ENCODE measurements at regions not wholly inside any gene's neighbourhood (a gene's known extent, or its start where the extent isn't known, plus 50 kb on each side); places are given as distances from the start of the nearest gene placed in this dataset.

GRCh38 chr6:165729307-165729936 is 66.4 kb upstream of the PDE10A start:
- Histone ChIP-seq H3K9me3 (ENCODE audit: low read depth, low read length, poor library complexity, severe bottlenecking) (no peaks in the 10 kb centered on the region), H3K27ac (ENCODE audit: low read depth, low read length, poor library complexity, severe bottlenecking) (no peak overlapping the region), H3K4me3 (ENCODE audit: low read depth, low read length, poor library complexity, severe bottlenecking) (no peak overlapping the region), H3K27me3 (replicated peaks; ENCODE audit: insufficient read depth, low read depth, low read length, poor library complexity) (peaks cover 37% of the 10 kb centered on the region), H3K36me3 (ENCODE audit: insufficient read depth, low read length, poor library complexity, severe bottlenecking) (no peaks in the 10 kb centered on the region), H3K4me1 (ENCODE audit: insufficient read depth, low read length, poor library complexity, severe bottlenecking) (no peaks in the 10 kb centered on the region)
- peak; percentile 86 for TF ChIP-seq CTCF (conservative IDR thresholded peaks at IDR 0.05; ENCODE audit: low read depth, low read length)
- TF ChIP-seq EZH2 (IDR thresholded peaks at IDR 0.05; ENCODE audit: borderline replicate concordance, low read depth, low read length, poor library complexity, severe bottlenecking), result no peak
- intact Hi-C loops (cut with micrococcal nuclease; ENCODE audit: unreplicated experiment), result loop anchor here (2.0 to 10.0 kb wide), 2 partner anchors 121 to 275 kb away; no protein-coding TSS in a partner anchor
- ChIA-PET POLR2A (ENCODE audit: low non-redundant PET) (no interaction called here), CTCF (interaction anchor here (0.8 to 1.1 kb wide), 2 partner anchors 9 to 121 kb away, joined by 3 read pairs; no protein-coding TSS in a partner anchor)
- peak; percentile 41 for DNase-seq (ENCODE audit: low spot score)
- BruUV-seq (replicated peaks), result no TSS peak

- no peak overlapping the region for H3K27ac ChIP-seq (ENCODE audit: low read depth, low read length, poor library complexity, severe bottlenecking)
- ChIA-PET CTCF (no interaction called here), POLR2A (ENCODE audit: low non-redundant PET) (no interaction called here)
- no peaks in the 10 kb centered on the region for H3K4me1 ChIP-seq (ENCODE audit: insufficient read depth, low read length, poor library complexity, severe bottlenecking)
- H3K36me3 ChIP-seq (ENCODE audit: insufficient read depth, low read length, poor library complexity, severe bottlenecking), result no peaks in the 10 kb centered on the region
- TF ChIP-seq CTCF (conservative IDR thresholded peaks at IDR 0.05; ENCODE audit: low read depth, low read length) (no peak), EZH2 (IDR thresholded peaks at IDR 0.05; ENCODE audit: borderline replicate concordance, low read depth, low read length, poor library complexity, severe bottlenecking) (no peak)
- intact Hi-C loops (cut with micrococcal nuclease; ENCODE audit: unreplicated experiment), result loop anchor here (2.0 to 10.0 kb wide), 2 partner anchors 123 to 273 kb away; no protein-coding TSS in a partner anchor
- no peak overlapping the region for H3K4me3 ChIP-seq (ENCODE audit: low read depth, low read length, poor library complexity, severe bottlenecking)
- no peaks in the 10 kb centered on the region for H3K9me3 ChIP-seq (ENCODE audit: low read depth, low read length, poor library complexity, severe bottlenecking)
- no peak for DNase-seq (ENCODE audit: low spot score)
- peaks cover 29% of the 10 kb centered on the region for H3K27me3 ChIP-seq (replicated peaks; ENCODE audit: insufficient read depth, low read depth, low read length, poor library complexity)
- no TSS peak for BruUV-seq (replicated peaks)
These were observed 65.2 kb upstream of the PDE10A start for GRCh38 chr6:165728216-165728615.

GRCh38 chr6:165726965-165727381 is 63.9 kb upstream of the PDE10A start:
- no peak for DNase-seq (ENCODE audit: low spot score)
- Histone ChIP-seq H3K4me3 (ENCODE audit: low read depth, low read length, poor library complexity, severe bottlenecking) (no peak overlapping the region), H3K36me3 (ENCODE audit: insufficient read depth, low read length, poor library complexity, severe bottlenecking) (no peaks in the 10 kb centered on the region), H3K9me3 (ENCODE audit: low read depth, low read length, poor library complexity, severe bottlenecking) (no peaks in the 10 kb centered on the region), H3K27me3 (replicated peaks; ENCODE audit: insufficient read depth, low read depth, low read length, poor library complexity) (peaks cover 23% of the 10 kb centered on the region), H3K4me1 (ENCODE audit: insufficient read depth, low read length, poor library complexity, severe bottlenecking) (no peaks in the 10 kb centered on the region), H3K27ac (ENCODE audit: low read depth, low read length, poor library complexity, severe bottlenecking) (no peak overlapping the region)
- ChIA-PET CTCF (no interaction called here), POLR2A (ENCODE audit: low non-redundant PET) (no interaction called here)
- TF ChIP-seq CTCF (conservative IDR thresholded peaks at IDR 0.05; ENCODE audit: low read depth, low read length) (no peak), EZH2 (IDR thresholded peaks at IDR 0.05; ENCODE audit: borderline replicate concordance, low read depth, low read length, poor library complexity, severe bottlenecking) (no peak)
- intact Hi-C loops (cut with micrococcal nuclease; ENCODE audit: unreplicated experiment), result loop anchor here (2.0 to 10.0 kb wide), 2 partner anchors 272 to 380 kb away; no protein-coding TSS in a partner anchor
- no TSS peak for BruUV-seq (replicated peaks)

All from A673 (cell line).